HL-60 (cell line): ENCODE measurements at regions not wholly inside any gene's neighbourhood (a gene's known extent, or its start where the extent isn't known, plus 50 kb on each side); places are given as distances from the start of the nearest gene placed in this dataset.

Source experiments
- DNase-seq, 2 experiments: peaks; one replicate each; pipeline ENCODE4 v3.0.0-alpha.2; 2010 to 2020; ENCODE audit warnings: low read depth in 1 of 2, low spot score in 1 of 2
- H3K27ac ChIP-seq: fragments of 250-450 bp; sonication (Bioruptor Pico); replicated peaks from 2 replicates; pipeline ENCODE4 v1.5.1; 2020; ENCODE audit warnings: mild to moderate bottlenecking, moderate library complexity
- H3K27me3 ChIP-seq: fragments of 250-450 bp; sonication (Bioruptor Pico); 2 replicates; pipeline ENCODE4 v1.5.1; 2021; ENCODE audit warnings: mild to moderate bottlenecking, moderate library complexity; ENCODE audit not compliant: insufficient read depth, poor library complexity, severe bottlenecking
- H3K4me3 ChIP-seq: replicated peaks from 2 replicates; pipeline ENCODE4 v1.5.1; 2011; ENCODE audit warnings: mild to moderate bottlenecking, control low read depth, low read length; ENCODE audit not compliant: insufficient read depth
- CTCF ChIP-seq: IDR thresholded peaks from one replicate; pipeline ENCODE4 v1.5.1; 2011; ENCODE audit warnings: low read length, control low read depth, inconsistent platforms; ENCODE audit not compliant: insufficient read depth
- GABPA ChIP-seq: IDR thresholded peaks from 2 replicates; pipeline ENCODE4 v1.6.1; 2012; ENCODE audit warnings: low read depth
- POLR2AphosphoS5 ChIP-seq: IDR thresholded peaks from 2 replicates; pipeline ENCODE4 v1.6.1; 2012; ENCODE audit warnings: low read depth
- REST ChIP-seq: IDR thresholded peaks from 2 replicates; pipeline ENCODE4 v1.6.1; 2012; ENCODE audit warnings: low read depth; ENCODE audit not compliant: insufficient replicate concordance
- SPI1 ChIP-seq: IDR thresholded peaks from 2 replicates; pipeline ENCODE4 v1.6.1; 2012; ENCODE audit warnings: low read depth, mild to moderate bottlenecking, borderline replicate concordance

DNA sequence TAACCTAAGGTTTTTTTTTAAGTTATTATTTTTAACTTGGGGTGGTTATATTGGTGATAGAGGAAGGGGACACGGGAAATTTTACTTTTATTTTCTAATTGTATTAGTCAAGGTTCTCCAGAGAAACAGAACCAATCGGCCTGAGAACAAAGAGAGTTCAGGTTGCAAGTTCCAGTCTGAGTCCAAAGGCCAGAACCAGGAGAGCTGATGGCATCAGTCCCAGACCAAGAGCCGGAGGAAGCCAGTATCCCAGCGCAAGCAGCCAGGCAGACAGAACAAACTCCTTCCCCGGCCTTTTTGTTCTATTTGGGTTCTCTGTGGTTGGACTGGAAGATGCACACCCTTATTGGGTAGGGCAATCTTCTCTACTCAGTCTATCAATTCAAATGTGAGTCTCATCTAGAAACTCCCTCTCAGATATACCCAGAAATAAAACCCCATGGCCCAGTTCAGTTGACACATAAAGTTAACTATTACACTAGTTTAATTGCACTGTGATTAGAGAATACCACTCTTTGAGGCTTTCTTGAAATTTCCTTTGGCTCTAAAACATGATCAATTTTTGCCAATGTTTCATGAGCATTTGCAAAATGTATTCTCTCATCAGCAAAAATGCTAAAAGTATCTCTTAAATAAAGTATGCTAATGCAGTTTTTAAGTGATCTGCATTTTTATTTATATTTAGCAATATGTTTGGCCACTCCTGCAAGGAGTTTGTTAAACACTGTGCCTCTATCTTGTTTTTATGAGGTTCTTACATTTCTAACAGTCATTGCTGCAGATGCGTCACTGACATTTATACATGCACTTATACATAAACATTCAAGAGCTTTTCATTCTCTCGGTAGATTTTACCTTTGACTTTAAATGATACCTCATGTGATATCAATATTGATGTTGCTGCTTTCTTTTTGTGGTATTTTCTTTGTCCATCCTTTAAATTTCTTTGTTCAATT, 103.2 kb upstream of the SSTR4 start:
- no peak for TF ChIP-seq GABPA
- no peak for TF ChIP-seq CTCF
- TF ChIP-seq SPI1, result no peak
- no peak for TF ChIP-seq POLR2AphosphoS5
- no peak for TF ChIP-seq REST
- H3K27me3 ChIP-seq, result no peaks in the 10 kb centered on the region
- DNase-seq, result no peak
- no peak overlapping the region for H3K4me3 ChIP-seq
- H3K27ac ChIP-seq, result no peak overlapping the region

DNA sequence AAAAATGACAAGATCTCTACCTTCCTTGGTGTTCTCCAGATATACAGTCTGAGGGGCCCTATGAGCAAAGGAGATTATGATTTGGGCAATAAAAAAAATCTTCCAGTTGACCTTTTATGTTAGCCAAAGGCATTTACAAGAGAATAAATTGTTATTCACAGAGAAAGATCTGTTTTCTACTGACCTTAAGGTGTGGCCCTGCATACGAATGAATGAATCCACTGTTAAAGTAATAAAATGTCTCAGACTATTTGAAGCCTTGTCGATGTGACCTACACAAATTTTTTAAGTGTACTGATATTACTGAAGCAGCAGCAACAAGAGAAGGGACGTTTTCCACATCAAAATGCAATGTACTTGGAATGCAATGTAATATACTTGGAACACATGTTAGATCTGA, 95.9 kb upstream of the SSTR4 start:
- no peak for DNase-seq
- no peak overlapping the region for H3K27ac ChIP-seq
- H3K27me3 ChIP-seq, result no peaks in the 10 kb centered on the region
- no peak overlapping the region for H3K4me3 ChIP-seq
- TF ChIP-seq CTCF, result no peak
- no peak for TF ChIP-seq REST
- TF ChIP-seq POLR2AphosphoS5, result no peak

DNA sequence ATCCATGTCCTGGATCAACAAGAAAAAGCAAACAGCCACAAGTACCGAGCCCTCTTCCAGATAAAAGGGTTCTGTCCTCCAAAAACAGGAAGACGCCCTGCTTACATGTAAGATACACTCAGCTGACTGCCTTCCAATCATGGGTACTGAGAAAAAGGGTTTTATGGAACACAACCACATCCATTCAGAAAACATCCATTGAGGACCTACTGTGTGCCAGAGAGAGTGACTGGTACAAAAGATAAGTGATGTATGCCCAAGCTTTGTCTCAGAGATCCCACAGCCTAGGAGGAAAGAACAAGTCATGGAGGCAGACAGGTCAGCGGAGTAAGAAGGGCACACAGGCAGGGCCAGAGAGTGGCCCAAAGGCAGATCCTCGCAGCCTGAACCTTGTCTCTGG, 94.8 kb upstream of the SSTR4 start:
- H3K4me3 ChIP-seq, result no peak overlapping the region

More for the DNA sequence above, 94.8 kb upstream of the SSTR4 start:
- no peak for DNase-seq
- TF ChIP-seq GABPA (no peak), SPI1 (no peak), CTCF (no peak), POLR2AphosphoS5 (no peak), REST (no peak)
- H3K27ac ChIP-seq, result no peak overlapping the region
- no peaks in the 10 kb centered on the region for H3K27me3 ChIP-seq
